Ishikawa (cell line): ENCODE measurements at regions not wholly inside any gene's neighbourhood (a gene's known extent, or its start where the extent isn't known, plus 50 kb on each side); places are given as distances from the start of the nearest gene placed in this dataset.

Experiments
- CEBPB ChIP-seq: IDR thresholded peaks from 2 replicates; pipeline ENCODE4 v1.6.1; 2012
- CREB1 ChIP-seq: IDR thresholded peaks from 2 replicates; pipeline ENCODE4 v1.6.1; 2012; ENCODE audit warnings: low read depth
- EGR1 ChIP-seq: IDR thresholded peaks from 2 replicates; pipeline ENCODE4 v1.6.1; 2012
- EP300 ChIP-seq: IDR thresholded peaks from 2 replicates; pipeline ENCODE4 v1.6.1; 2012; ENCODE audit warnings: borderline replicate concordance
- FOXM1 ChIP-seq: IDR thresholded peaks from 2 replicates; pipeline ENCODE4 v1.6.1; 2012; ENCODE audit warnings: low read depth, borderline replicate concordance
- MAX ChIP-seq: IDR thresholded peaks from 2 replicates; pipeline ENCODE4 v1.6.1; 2012
- NFIC ChIP-seq: IDR thresholded peaks from 2 replicates; pipeline ENCODE4 v1.6.1; 2012
- RAD21 ChIP-seq: IDR thresholded peaks from 2 replicates; pipeline ENCODE4 v1.6.1; 2012; ENCODE audit warnings: low read depth
- REST ChIP-seq: IDR thresholded peaks from 2 replicates; pipeline ENCODE4 v1.6.1; 2012; ENCODE audit warnings: low read depth, mild to moderate bottlenecking
- TAF1 ChIP-seq: IDR thresholded peaks from 2 replicates; pipeline ENCODE4 v1.6.1; 2012; ENCODE audit warnings: low read depth, mild to moderate bottlenecking
- TCF12 ChIP-seq: IDR thresholded peaks from 2 replicates; pipeline ENCODE4 v1.6.1; 2012; ENCODE audit warnings: low read depth
- TEAD4 ChIP-seq: IDR thresholded peaks from 2 replicates; pipeline ENCODE4 v1.6.1; 2012
- USF1 ChIP-seq: IDR thresholded peaks from 2 replicates; pipeline ENCODE4 v1.6.1; 2012
- YY1 ChIP-seq: IDR thresholded peaks from 2 replicates; pipeline ENCODE4 v1.6.1; 2012; ENCODE audit warnings: low read depth
- ZBTB7A ChIP-seq: IDR thresholded peaks from 2 replicates; pipeline ENCODE4 v1.6.1; 2012; ENCODE audit warnings: low read depth

- TF ChIP-seq CREB1 (no peak), EGR1 (no peak), RAD21 (no peak), ZBTB7A (no peak), MAX (no peak), FOXM1 (no peak), YY1 (no peak), TEAD4 (no peak), NFIC (no peak), CEBPB (no peak), EP300 (no peak)
These were observed 83.8 kb downstream of the ADRB2 start for GRCh38 chr5:148910216-148910615.

GRCh38 chr5:148910686-148911361 is 84.4 kb downstream of the ADRB2 start:
- TF ChIP-seq CREB1 (no peak), RAD21 (no peak), TCF12 (peak; percentile 98), NFIC (peak; percentile 100), USF1 (no peak; the same call in 1 of the 2 replicates), YY1 (peak; percentile 65), REST (no peak), MAX (peak; percentile 85), FOXM1 (peak; percentile 97), CEBPB (peak; percentile 41; the same call in 1 of the 2 replicates), EP300 (peak; percentile 99), EGR1 (peak; percentile 96), ZBTB7A (no peak), TEAD4 (peak; percentile 99), TAF1 (no peak)

GRCh38 chr5:148911386-148911785 is 85.0 kb downstream of the ADRB2 start:
- TF ChIP-seq REST: 0 out of 2 replicates have a peak, but pooled peaks have one; percentile 5
- no peak for TF ChIP-seq TAF1

GRCh38 chr5:148912146-148912545 is 85.7 kb downstream of the ADRB2 start:
- TF ChIP-seq REST (no peak), TAF1 (no peak), EGR1 (no peak), NFIC (no peak), ZBTB7A (no peak), EP300 (no peak), MAX (no peak), RAD21 (no peak), USF1 (no peak), YY1 (no peak), TCF12 (no peak)
